ENCODE measurements at regions not wholly inside any gene's neighbourhood (a gene's known extent, or its start where the extent isn't known, plus 50 kb on each side); places are given as distances from the start of the nearest gene placed in this dataset.

DNA sequence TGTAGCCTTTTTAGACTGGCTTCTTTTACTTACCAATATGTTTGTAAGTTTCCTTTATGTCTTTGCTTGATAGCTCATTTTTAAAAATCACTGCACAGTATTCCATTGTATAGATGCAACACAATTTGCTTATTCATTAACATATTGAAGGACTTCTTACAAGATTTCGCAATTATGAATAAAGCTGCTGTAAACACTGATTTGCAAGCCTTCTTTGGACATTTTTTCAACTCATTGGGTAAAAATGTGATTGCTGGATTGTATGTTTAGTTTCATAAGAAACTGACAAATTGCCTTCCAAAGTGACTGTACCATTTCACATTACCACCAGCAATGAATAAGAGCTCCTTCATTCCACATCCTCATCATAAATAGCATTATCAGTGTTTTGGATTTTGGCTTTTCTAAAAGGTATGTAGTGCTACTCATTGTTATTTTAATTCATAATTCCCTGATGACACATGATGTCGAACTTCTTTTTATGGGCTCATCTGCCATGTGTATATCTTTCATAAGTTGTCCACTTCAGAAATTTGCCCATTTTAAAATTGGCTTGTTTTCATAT is 80.7 kb downstream of the TFAP2B start:
- H3K4me2 ChIP-seq (ENCODE audit: low read length), result no peak overlapping the region
- no peaks in the 10 kb centered on the region for H4K20me1 ChIP-seq (ENCODE audit: insufficient read depth)
- H3F3A ChIP-seq (ENCODE audit: insufficient read depth, low read length, poor library complexity, severe bottlenecking), result no peaks in the 10 kb centered on the region
- no peak overlapping the region for H2AFZ ChIP-seq (ENCODE audit: low read depth, low read length)
- H3K4me3 ChIP-seq (ENCODE audit: low read length), result no peak overlapping the region
- no peak for TF ChIP-seq SMC3 (conservative IDR thresholded peaks at IDR 0.05; ENCODE audit: poor library complexity)
- no peak for TF ChIP-seq RAD21 (conservative IDR thresholded peaks at IDR 0.05)
- no peak for TF ChIP-seq EZH2 (IDR thresholded peaks at IDR 0.05; ENCODE audit: borderline replicate concordance, insufficient read depth, low read length, poor library complexity, severe bottlenecking)
- TF ChIP-seq, protein P1, sequence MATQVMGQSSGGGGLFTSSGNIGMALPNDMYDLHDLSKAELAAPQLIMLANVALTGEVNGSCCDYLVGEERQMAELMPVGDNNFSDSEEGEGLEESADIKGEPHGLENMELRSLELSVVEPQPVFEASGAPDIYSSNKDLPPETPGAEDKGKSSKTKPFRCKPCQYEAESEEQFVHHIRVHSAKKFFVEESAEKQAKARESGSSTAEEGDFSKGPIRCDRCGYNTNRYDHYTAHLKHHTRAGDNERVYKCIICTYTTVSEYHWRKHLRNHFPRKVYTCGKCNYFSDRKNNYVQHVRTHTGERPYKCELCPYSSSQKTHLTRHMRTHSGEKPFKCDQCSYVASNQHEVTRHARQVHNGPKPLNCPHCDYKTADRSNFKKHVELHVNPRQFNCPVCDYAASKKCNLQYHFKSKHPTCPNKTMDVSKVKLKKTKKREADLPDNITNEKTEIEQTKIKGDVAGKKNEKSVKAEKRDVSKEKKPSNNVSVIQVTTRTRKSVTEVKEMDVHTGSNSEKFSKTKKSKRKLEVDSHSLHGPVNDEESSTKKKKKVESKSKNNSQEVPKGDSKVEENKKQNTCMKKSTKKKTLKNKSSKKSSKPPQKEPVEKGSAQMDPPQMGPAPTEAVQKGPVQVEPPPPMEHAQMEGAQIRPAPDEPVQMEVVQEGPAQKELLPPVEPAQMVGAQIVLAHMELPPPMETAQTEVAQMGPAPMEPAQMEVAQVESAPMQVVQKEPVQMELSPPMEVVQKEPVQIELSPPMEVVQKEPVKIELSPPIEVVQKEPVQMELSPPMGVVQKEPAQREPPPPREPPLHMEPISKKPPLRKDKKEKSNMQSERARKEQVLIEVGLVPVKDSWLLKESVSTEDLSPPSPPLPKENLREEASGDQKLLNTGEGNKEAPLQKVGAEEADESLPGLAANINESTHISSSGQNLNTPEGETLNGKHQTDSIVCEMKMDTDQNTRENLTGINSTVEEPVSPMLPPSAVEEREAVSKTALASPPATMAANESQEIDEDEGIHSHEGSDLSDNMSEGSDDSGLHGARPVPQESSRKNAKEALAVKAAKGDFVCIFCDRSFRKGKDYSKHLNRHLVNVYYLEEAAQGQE (IDR thresholded peaks at IDR 0.05; ENCODE audit: borderline replicate concordance), result no peak
- no peak for TF ChIP-seq POLR2AphosphoS5 (IDR thresholded peaks at IDR 0.05)
- no peak for TF ChIP-seq MXI1 (conservative IDR thresholded peaks at IDR 0.05; ENCODE audit: poor library complexity, severe bottlenecking)
- H3K9me2 ChIP-seq (ENCODE audit: insufficient read depth, low read length), result no peaks in the 10 kb centered on the region
- no peaks in the 10 kb centered on the region for H3K79me2 ChIP-seq (replicated peaks; ENCODE audit: insufficient read depth, low read length)
- no peak overlapping the region for H3K27ac ChIP-seq (ENCODE audit: low read length)
- no peak overlapping the region for H3K9ac ChIP-seq (ENCODE audit: low read length)
- H3K36me3 ChIP-seq (ENCODE audit: insufficient read depth, low read length), result no peaks in the 10 kb centered on the region
- H3K9me3 ChIP-seq (ENCODE audit: low read length), result no peaks in the 10 kb centered on the region
- H3K27me3 ChIP-seq (ENCODE audit: insufficient read depth, low read depth, low read length), result no peaks in the 10 kb centered on the region

DNA sequence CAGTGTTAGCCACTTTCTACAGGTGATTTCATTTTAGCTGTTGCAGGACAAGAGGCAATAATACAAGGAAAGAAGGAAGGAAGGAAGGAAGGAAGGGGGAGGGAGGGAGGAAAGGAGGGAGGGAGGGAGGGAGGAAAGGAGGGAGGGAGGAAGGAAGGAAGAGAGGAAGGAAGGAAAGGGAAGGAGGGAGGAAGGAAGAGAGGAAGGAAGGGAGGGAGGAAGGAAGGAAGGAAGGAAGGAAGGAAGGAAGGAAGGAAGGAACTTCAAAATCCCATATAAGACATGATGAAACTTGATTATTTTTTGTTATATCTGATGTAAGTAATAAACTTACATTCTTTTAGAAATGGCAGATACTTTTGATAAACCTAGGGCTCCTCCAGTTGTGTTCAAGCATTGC is 83.6 kb downstream of the TFAP2B start:
- Histone ChIP-seq H4K20me1 (ENCODE audit: insufficient read depth) (no peaks in the 10 kb centered on the region), H2AFZ (ENCODE audit: low read depth, low read length) (no peak overlapping the region), H3K27ac (ENCODE audit: low read length) (no peak overlapping the region), H3K27me3 (ENCODE audit: insufficient read depth, low read depth, low read length) (no peaks in the 10 kb centered on the region), H3K4me2 (ENCODE audit: low read length) (no peak overlapping the region), H3K9ac (ENCODE audit: low read length) (no peak overlapping the region), H3K79me2 (replicated peaks; ENCODE audit: insufficient read depth, low read length) (no peaks in the 10 kb centered on the region), H3K4me3 (ENCODE audit: low read length) (no peak overlapping the region), H3K36me3 (ENCODE audit: insufficient read depth, low read length) (no peaks in the 10 kb centered on the region), H3K9me3 (ENCODE audit: low read length) (no peaks in the 10 kb centered on the region), H3K9me2 (ENCODE audit: insufficient read depth, low read length) (no peaks in the 10 kb centered on the region), H3F3A (ENCODE audit: insufficient read depth, low read length, poor library complexity, severe bottlenecking) (no peaks in the 10 kb centered on the region)
- TF ChIP-seq, protein P1 (IDR thresholded peaks at IDR 0.05; ENCODE audit: borderline replicate concordance), result no peak
- no peak for TF ChIP-seq TAF1 (IDR thresholded peaks at IDR 0.05; ENCODE audit: low read depth)
- TF ChIP-seq RAD21 (conservative IDR thresholded peaks at IDR 0.05), result no peak
- no peak for TF ChIP-seq SMC3 (conservative IDR thresholded peaks at IDR 0.05; ENCODE audit: poor library complexity)
- no peak for TF ChIP-seq EP300 (conservative IDR thresholded peaks at IDR 0.05; ENCODE audit: poor library complexity, severe bottlenecking)
- TF ChIP-seq, protein P2, sequence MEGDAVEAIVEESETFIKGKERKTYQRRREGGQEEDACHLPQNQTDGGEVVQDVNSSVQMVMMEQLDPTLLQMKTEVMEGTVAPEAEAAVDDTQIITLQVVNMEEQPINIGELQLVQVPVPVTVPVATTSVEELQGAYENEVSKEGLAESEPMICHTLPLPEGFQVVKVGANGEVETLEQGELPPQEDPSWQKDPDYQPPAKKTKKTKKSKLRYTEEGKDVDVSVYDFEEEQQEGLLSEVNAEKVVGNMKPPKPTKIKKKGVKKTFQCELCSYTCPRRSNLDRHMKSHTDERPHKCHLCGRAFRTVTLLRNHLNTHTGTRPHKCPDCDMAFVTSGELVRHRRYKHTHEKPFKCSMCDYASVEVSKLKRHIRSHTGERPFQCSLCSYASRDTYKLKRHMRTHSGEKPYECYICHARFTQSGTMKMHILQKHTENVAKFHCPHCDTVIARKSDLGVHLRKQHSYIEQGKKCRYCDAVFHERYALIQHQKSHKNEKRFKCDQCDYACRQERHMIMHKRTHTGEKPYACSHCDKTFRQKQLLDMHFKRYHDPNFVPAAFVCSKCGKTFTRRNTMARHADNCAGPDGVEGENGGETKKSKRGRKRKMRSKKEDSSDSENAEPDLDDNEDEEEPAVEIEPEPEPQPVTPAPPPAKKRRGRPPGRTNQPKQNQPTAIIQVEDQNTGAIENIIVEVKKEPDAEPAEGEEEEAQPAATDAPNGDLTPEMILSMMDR (IDR thresholded peaks at IDR 0.05; ENCODE audit: poor library complexity, severe bottlenecking), result no peak
- no peak for TF ChIP-seq POLR2AphosphoS5 (IDR thresholded peaks at IDR 0.05)
- no peak for TF ChIP-seq MXI1 (conservative IDR thresholded peaks at IDR 0.05; ENCODE audit: poor library complexity, severe bottlenecking)
- TF ChIP-seq EZH2 (IDR thresholded peaks at IDR 0.05; ENCODE audit: borderline replicate concordance, insufficient read depth, low read length, poor library complexity, severe bottlenecking), result no peak

All from neural cell (in vitro differentiated cells).